HEK293 (cell line): ENCODE measurements at regions not wholly inside any gene's neighbourhood (a gene's known extent, or its start where the extent isn't known, plus 50 kb on each side); places are given as distances from the start of the nearest gene placed in this dataset.

Experiments used
- HIC1 ChIP-seq: fragments of 450-650 bp; formaldehyde crosslinking; IDR thresholded peaks from 2 replicates; pipeline ENCODE4 v1.5.1; 2016; ENCODE audit warnings: missing biosample characterization, missing genetic modification characterization
- IKZF3 ChIP-seq: fragments of 450-650 bp; IDR thresholded peaks from 2 replicates; pipeline ENCODE4 v1.5.0; 2018; ENCODE audit warnings: missing biosample characterization, mild to moderate bottlenecking, missing genetic modification characterization, moderate library complexity
- PATZ1 ChIP-seq: fragments of 450-650 bp; formaldehyde crosslinking; IDR thresholded peaks from 2 replicates; pipeline ENCODE4 v1.5.1; 2016; ENCODE audit warnings: missing biosample characterization, missing genetic modification characterization
- PRDM10 ChIP-seq: fragments of 450-650 bp; formaldehyde crosslinking; IDR thresholded peaks from 2 replicates; pipeline ENCODE4 v1.5.1; 2016; ENCODE audit warnings: missing biosample characterization, missing genetic modification characterization
- PRDM6 ChIP-seq: fragments of 450-650 bp; formaldehyde crosslinking; IDR thresholded peaks from 2 replicates; pipeline ENCODE4 v1.5.1; 2017; ENCODE audit warnings: missing biosample characterization, missing genetic modification characterization
- ZBTB48 ChIP-seq: fragments of 450-650 bp; formaldehyde crosslinking; IDR thresholded peaks from 2 replicates; pipeline ENCODE4 v1.5.1; 2016; ENCODE audit warnings: missing biosample characterization, missing genetic modification characterization
- ZFP69B ChIP-seq: fragments of 450-650 bp; formaldehyde crosslinking; IDR thresholded peaks from 2 replicates; pipeline ENCODE4 v1.5.1; 2016; ENCODE audit warnings: missing biosample characterization, missing genetic modification characterization
- ZNF2 ChIP-seq: fragments of 450-650 bp; formaldehyde crosslinking; IDR thresholded peaks from 2 replicates; pipeline ENCODE4 v1.5.1; 2016; ENCODE audit warnings: missing biosample characterization, missing genetic modification characterization
- ZNF354C ChIP-seq: fragments of 450-650 bp; formaldehyde crosslinking; IDR thresholded peaks from 2 replicates; pipeline ENCODE4 v1.5.1; 2016; ENCODE audit warnings: missing biosample characterization, missing genetic modification characterization, low read depth, borderline replicate concordance
- ZNF394 ChIP-seq: fragments of 450-650 bp; formaldehyde crosslinking; IDR thresholded peaks from 2 replicates; pipeline ENCODE4 v1.5.1; 2016; ENCODE audit warnings: missing biosample characterization, missing genetic modification characterization, mild to moderate bottlenecking, moderate library complexity, borderline replicate concordance
- ZNF449 ChIP-seq: fragments of 450-650 bp; formaldehyde crosslinking; IDR thresholded peaks from 2 replicates; pipeline ENCODE4 v1.5.1; 2017; ENCODE audit warnings: missing biosample characterization, mild to moderate bottlenecking, missing genetic modification characterization, moderate library complexity
- ZNF488 ChIP-seq: fragments of 450-650 bp; formaldehyde crosslinking; IDR thresholded peaks from 2 replicates; pipeline ENCODE4 v1.5.1; 2016; ENCODE audit warnings: missing biosample characterization, missing genetic modification characterization
- ZNF518A ChIP-seq: fragments of 450-650 bp; formaldehyde crosslinking; conservative IDR thresholded peaks from 2 replicates; pipeline ENCODE4 v1.5.1; 2016; ENCODE audit warnings: low read depth, missing biosample characterization, missing genetic modification characterization
- ZNF580 ChIP-seq: fragments of 450-650 bp; formaldehyde crosslinking; IDR thresholded peaks from 2 replicates; pipeline ENCODE4 v1.5.1; 2016; ENCODE audit warnings: missing biosample characterization, missing genetic modification characterization
- ZNF600 ChIP-seq: fragments of 450-650 bp; formaldehyde crosslinking; IDR thresholded peaks from 2 replicates; pipeline ENCODE4 v1.5.1; 2016; ENCODE audit warnings: missing biosample characterization, missing genetic modification characterization
- ZNF776 ChIP-seq: fragments of 450-650 bp; formaldehyde crosslinking; IDR thresholded peaks from 2 replicates; pipeline ENCODE4 v1.5.0; 2017; ENCODE audit warnings: missing biosample characterization, missing genetic modification characterization, borderline replicate concordance
- ZNF843 ChIP-seq: fragments of 450-650 bp; formaldehyde crosslinking; IDR thresholded peaks from 2 replicates; pipeline ENCODE4 v1.5.1; 2016; ENCODE audit warnings: missing biosample characterization, missing genetic modification characterization
- ZSCAN23 ChIP-seq: fragments of 450-650 bp; formaldehyde crosslinking; IDR thresholded peaks from 2 replicates; pipeline ENCODE4 v1.5.1; 2016; ENCODE audit warnings: missing biosample characterization, missing genetic modification characterization

GRCh38 chr6:28776269-28777146 lies 147.3 kb downstream of the TRIM27 start (continued):
- TF ChIP-seq PRDM10 (tag by site-specific recombination) (peak; percentile 96), ZNF2 (tag by site-specific recombination) (peak; percentile 13; the same call in 1 of the 2 replicates), PRDM6 (peak; percentile 63; the same call in 1 of the 2 replicates), PATZ1 (tag by site-specific recombination) (0 out of 2 replicates have a peak, but pooled peaks have one; percentile 36), IKZF3 (tag by site-specific recombination) (peak; percentile 27; the same call in 1 of the 2 replicates), ZFP69B (tag by site-specific recombination) (0 out of 2 replicates have a peak, but pooled peaks have one; percentile 32), ZNF449 (tag by site-specific recombination) (no peak), ZNF600 (peak; percentile 78; the same call in 1 of the 2 replicates), ZSCAN23 (tag by site-specific recombination) (0 out of 2 replicates have a peak, but pooled peaks have one; percentile 25), ZNF776 (tag by site-specific recombination) (no peak), ZNF518A (0 out of 2 replicates have a peak, but pooled peaks have one; percentile 16), ZNF843 (tag by site-specific recombination) (peak; percentile 27; the same call in 1 of the 2 replicates), HIC1 (tag by site-specific recombination) (0 out of 2 replicates have a peak, but pooled peaks have one; percentile 23), ZNF354C (tag by site-specific recombination) (no peak), ZNF394 (tag by site-specific recombination) (no peak), ZNF488 (tag by site-specific recombination) (no peak), ZNF580 (tag by site-specific recombination) (0 out of 2 replicates have a peak, but pooled peaks have one; percentile 7), ZBTB48 (tag by site-specific recombination) (peak; percentile 99)
